BJ (cell line): ENCODE measurements at regions not wholly inside any gene's neighbourhood (a gene's known extent, or its start where the extent isn't known, plus 50 kb on each side); places are given as distances from the start of the nearest gene placed in this dataset.

ENCODE experiments used
- CTCF ChIA-PET: fragments of 350-600 bp; formaldehyde crosslinking; extraction: SDS; loops from one replicate; lab custom pipeline; 2021; ENCODE audit warnings: antibody characterized with exemption, inconsistent platforms; lab: Yijun Ruan, JAX
- POLR2A ChIA-PET: fragments of 300-600 bp; sonication (Branson Sonifier 250); formaldehyde crosslinking; extraction: SDS; loops from one replicate; lab custom pipeline; 2021; ENCODE audit warnings: antibody characterized with exemption; lab: Charles Lee
- DNase-seq: peaks from one replicate; pipeline ENCODE4 v3.0.0-alpha.2; 2011; ENCODE audit warnings: low read depth
- H3K27me3 ChIP-seq: 2 replicates; pipeline ENCODE4 v1.6.0; 2011; ENCODE audit warnings: low read length; ENCODE audit not compliant: control insufficient read depth, insufficient read depth
- H3K36me3 ChIP-seq: 2 replicates; pipeline ENCODE4 v1.5.1; 2011; ENCODE audit warnings: low read length; ENCODE audit not compliant: control insufficient read depth, insufficient read depth
- H3K4me3 ChIP-seq: 2 replicates; pipeline ENCODE4 v1.5.1; 2011; ENCODE audit warnings: low read depth, mild to moderate bottlenecking, control low read depth, low read length
- TF ChIP-seq, protein P1 (sequence below): IDR thresholded peaks from 2 replicates; pipeline ENCODE4 v1.5.1; 2011; ENCODE audit warnings: low read depth, mild to moderate bottlenecking, control low read depth, inconsistent platforms, low read length, moderate library complexity; ENCODE audit not compliant: insufficient read depth

- CTCF ChIA-PET, result no interaction called here
- no peak for DNase-seq
- TF ChIP-seq, protein P1, sequence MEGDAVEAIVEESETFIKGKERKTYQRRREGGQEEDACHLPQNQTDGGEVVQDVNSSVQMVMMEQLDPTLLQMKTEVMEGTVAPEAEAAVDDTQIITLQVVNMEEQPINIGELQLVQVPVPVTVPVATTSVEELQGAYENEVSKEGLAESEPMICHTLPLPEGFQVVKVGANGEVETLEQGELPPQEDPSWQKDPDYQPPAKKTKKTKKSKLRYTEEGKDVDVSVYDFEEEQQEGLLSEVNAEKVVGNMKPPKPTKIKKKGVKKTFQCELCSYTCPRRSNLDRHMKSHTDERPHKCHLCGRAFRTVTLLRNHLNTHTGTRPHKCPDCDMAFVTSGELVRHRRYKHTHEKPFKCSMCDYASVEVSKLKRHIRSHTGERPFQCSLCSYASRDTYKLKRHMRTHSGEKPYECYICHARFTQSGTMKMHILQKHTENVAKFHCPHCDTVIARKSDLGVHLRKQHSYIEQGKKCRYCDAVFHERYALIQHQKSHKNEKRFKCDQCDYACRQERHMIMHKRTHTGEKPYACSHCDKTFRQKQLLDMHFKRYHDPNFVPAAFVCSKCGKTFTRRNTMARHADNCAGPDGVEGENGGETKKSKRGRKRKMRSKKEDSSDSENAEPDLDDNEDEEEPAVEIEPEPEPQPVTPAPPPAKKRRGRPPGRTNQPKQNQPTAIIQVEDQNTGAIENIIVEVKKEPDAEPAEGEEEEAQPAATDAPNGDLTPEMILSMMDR, result no peak
- Histone ChIP-seq H3K36me3 (no peaks in the 10 kb centered on the region), H3K4me3 (no peak overlapping the region), H3K27me3 (no peaks in the 10 kb centered on the region)
- POLR2A ChIA-PET, result no interaction called here
These were observed 100.0 kb downstream of the SPATA31D1 start for GRCh38 chr9:82088591-82088990.

DNA sequence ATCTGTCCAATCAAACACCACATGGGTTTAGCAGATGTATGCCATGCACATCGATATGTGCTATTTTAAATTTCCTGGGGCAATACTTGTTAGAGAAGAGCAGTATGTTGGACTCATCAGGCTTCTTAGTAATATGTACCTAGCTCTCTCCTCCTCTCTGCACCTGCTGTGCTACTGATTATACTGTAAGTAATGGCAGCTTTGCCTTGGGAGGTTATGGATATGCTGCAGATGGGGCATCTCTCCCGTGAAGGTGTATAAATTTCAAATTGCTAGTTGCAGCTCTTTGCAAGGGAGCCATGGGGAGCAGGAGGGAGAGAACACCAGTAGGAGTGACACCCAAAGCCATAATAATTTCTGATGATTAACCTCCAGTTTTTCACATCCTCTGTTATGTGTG is 101.5 kb downstream of the SPATA31D1 start:
- Histone ChIP-seq H3K27me3 (no peaks in the 10 kb centered on the region), H3K4me3 (no peak overlapping the region), H3K36me3 (no peaks in the 10 kb centered on the region)
- ChIA-PET CTCF (interaction anchor here (1.5 kb wide), 1 partner anchor 15 kb away, joined by 6 read pairs; no protein-coding TSS in a partner anchor), POLR2A (no interaction called here)
- TF ChIP-seq, protein P1, result no peak
- DNase-seq, result no peak

- ChIA-PET CTCF (no interaction called here), POLR2A (no interaction called here)
These were observed 102.5 kb downstream of the SPATA31D1 start for GRCh38 chr9:82091100-82091499.

DNA sequence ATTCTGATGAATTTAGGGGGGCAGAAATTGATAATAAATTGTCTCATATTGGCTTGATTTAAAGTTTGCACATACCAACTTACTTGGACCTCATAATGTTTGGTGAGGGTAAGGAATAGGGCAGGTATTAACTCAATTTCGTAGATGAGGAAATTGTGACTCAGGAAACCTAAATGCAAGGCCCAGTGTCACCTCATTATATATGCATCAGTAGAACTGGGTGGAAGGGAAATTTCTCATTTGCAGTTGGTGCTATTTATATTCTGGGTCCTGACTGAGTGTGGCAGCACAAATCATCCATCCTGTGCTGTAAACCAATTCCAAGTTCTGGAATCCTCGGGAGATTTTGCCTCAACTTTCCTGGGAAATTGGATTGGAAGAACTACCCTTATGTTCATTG is 103.0 kb downstream of the SPATA31D1 start:
- POLR2A ChIA-PET, result no interaction called here
- DNase-seq, result no peak
- CTCF ChIA-PET, result no interaction called here
- Histone ChIP-seq H3K4me3 (no peak overlapping the region), H3K36me3 (no peaks in the 10 kb centered on the region), H3K27me3 (no peaks in the 10 kb centered on the region)
- TF ChIP-seq, protein P1, result no peak

More at GRCh38 chr9:82091100-82091499, 102.5 kb downstream of the SPATA31D1 start:
- DNase-seq, result no peak
- Histone ChIP-seq H3K36me3 (no peaks in the 10 kb centered on the region), H3K27me3 (no peaks in the 10 kb centered on the region), H3K4me3 (no peak overlapping the region)
- TF ChIP-seq, protein P1, result no peak

DNA sequence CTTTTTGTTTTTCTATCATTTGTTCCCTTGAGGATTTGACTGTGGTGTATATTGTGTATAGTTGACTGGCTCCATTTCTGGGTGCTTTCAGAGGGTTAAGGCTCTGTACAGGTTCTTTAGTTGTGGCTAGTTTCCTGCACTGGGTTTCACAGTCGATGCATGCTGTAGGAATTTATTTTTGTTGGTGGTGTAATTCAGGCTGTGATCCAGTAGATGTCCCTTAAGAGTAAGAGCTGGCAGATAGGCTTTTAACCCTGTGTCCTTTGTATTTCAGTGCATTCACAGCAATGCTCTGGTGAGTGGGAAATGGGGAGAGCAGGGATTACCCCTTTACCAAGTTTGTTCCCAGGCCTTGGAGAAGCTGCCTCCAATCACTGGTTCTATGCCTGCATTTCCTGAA is 112.9 kb downstream of the SPATA31D1 start:
- CTCF ChIA-PET, result interaction anchor here (0.9 to 2.1 kb wide), 2 partner anchors 19 to 504 kb away, joined by 3 to 6 read pairs; no protein-coding TSS in a partner anchor
- TF ChIP-seq, protein P1, result 0 out of 2 replicates have a peak, but pooled peaks have one; percentile 11
- Histone ChIP-seq H3K27me3 (no peaks in the 10 kb centered on the region), H3K4me3 (no peak overlapping the region), H3K36me3 (no peaks in the 10 kb centered on the region)
- POLR2A ChIA-PET, result no interaction called here
- DNase-seq, result no peak
